GM21390 (cell line): ENCODE measurements at regions not wholly inside any gene's neighbourhood (a gene's known extent, or its start where the extent isn't known, plus 50 kb on each side); places are given as distances from the start of the nearest gene placed in this dataset.
"Not testable (repeated sequence)": the region's sequence is repeated elsewhere in the genome, so short reads cannot be mapped to it uniquely, and the experiment has no call there.

Source experiments
- ATAC-seq: cut with Tn5 transposase; IDR thresholded peaks from one replicate; pipeline ENCODE4 v1.9.1; 2021; ENCODE audit not compliant: unreplicated experiment

- ATAC-seq: no peak
Observed at GRCh38 chr2:59399126-59399525, 1154.3 kb downstream of the BCL11A start.

- ATAC-seq: no peak
Observed at GRCh38 chr2:59398081-59398480, 1155.4 kb downstream of the BCL11A start.

GRCh38 chr2:59395119-59395518, 1154.0 kb upstream of the FANCL start:
- no peak for ATAC-seq

GRCh38 chr2:59391896-59392295, 1150.8 kb upstream of the FANCL start:
- ATAC-seq: no peak

GRCh38 chr2:59390581-59390980, 1149.5 kb upstream of the FANCL start:
- ATAC-seq: no peak

GRCh38 chr2:59389240-59389639, 1148.1 kb upstream of the FANCL start:
- no peak for ATAC-seq

- no peak for ATAC-seq
Observed at GRCh38 chr2:59385971-59386370, 1144.8 kb upstream of the FANCL start.

GRCh38 chr2:59383473-59383872, 1142.3 kb upstream of the FANCL start:
- ATAC-seq: no peak

GRCh38 chr2:59378127-59378526, 1137.0 kb upstream of the FANCL start:
- no peak for ATAC-seq

GRCh38 chr2:59366288-59366687, 1125.2 kb upstream of the FANCL start:
- ATAC-seq: no peak

- no peak for ATAC-seq
Observed at GRCh38 chr2:59354498-59354897, 1113.4 kb upstream of the FANCL start.

- no peak for ATAC-seq
Observed at GRCh38 chr2:59353306-59353921, 1112.3 kb upstream of the FANCL start.

- no peak for ATAC-seq
Observed at GRCh38 chr2:59342166-59342565, 1101.0 kb upstream of the FANCL start.

GRCh38 chr2:59339837-59340207, 1098.7 kb upstream of the FANCL start:
- ATAC-seq: no peak

GRCh38 chr2:59339121-59339836, 1098.2 kb upstream of the FANCL start:
- ATAC-seq: no peak

- no peak for ATAC-seq
Observed at GRCh38 chr2:59333007-59333406, 1091.9 kb upstream of the FANCL start.

GRCh38 chr2:59326581-59327365, 1085.6 kb upstream of the FANCL start:
- not testable (repeated sequence) for ATAC-seq

GRCh38 chr2:59322870-59323269, 1081.7 kb upstream of the FANCL start:
- no peak for ATAC-seq

- no peak for ATAC-seq
Observed at GRCh38 chr2:59322005-59322404, 1080.9 kb upstream of the FANCL start.

- no peak for ATAC-seq
Observed at GRCh38 chr2:59314031-59314766, 1073.1 kb upstream of the FANCL start.
